LHCN-M2 (cell line): ENCODE measurements at regions not wholly inside any gene's neighbourhood (a gene's known extent, or its start where the extent isn't known, plus 50 kb on each side); places are given as distances from the start of the nearest gene placed in this dataset.
"Not testable (repeated sequence)": the region's sequence is repeated elsewhere in the genome, so short reads cannot be mapped to it uniquely, and the experiment has no call there.

ENCODE experiments used
- DNase-seq: peaks from one replicate; pipeline ENCODE4 v3.0.0-alpha.2; 2012; ENCODE audit warnings: low read depth

- no peak for DNase-seq
Observed at GRCh38 chr5:124796495-124796894, 50.1 kb upstream of the ZNF608 start.

- no peak for DNase-seq
Observed at GRCh38 chr5:124797665-124798087, 51.2 kb upstream of the ZNF608 start.

GRCh38 chr5:124798890-124799289 lies 52.5 kb upstream of the ZNF608 start:
- no peak for DNase-seq

GRCh38 chr5:124801551-124801950 lies 55.1 kb upstream of the ZNF608 start:
- no peak for DNase-seq

GRCh38 chr5:124803617-124804323 lies 57.3 kb upstream of the ZNF608 start:
- DNase-seq: no peak

- DNase-seq: no peak
Observed at GRCh38 chr5:124806026-124806372, 59.6 kb upstream of the ZNF608 start.

GRCh38 chr5:124806373-124807077 lies 60.1 kb upstream of the ZNF608 start:
- DNase-seq: peak; percentile 45

- DNase-seq: no peak
Observed at GRCh38 chr5:124808842-124809268, 62.4 kb upstream of the ZNF608 start.

- no peak for DNase-seq
Observed at GRCh38 chr5:124810396-124811006, 64.1 kb upstream of the ZNF608 start.

GRCh38 chr5:124812771-124813358 lies 66.4 kb upstream of the ZNF608 start:
- no peak for DNase-seq

GRCh38 chr5:124816381-124816780 lies 69.9 kb upstream of the ZNF608 start:
- DNase-seq: no peak

GRCh38 chr5:124819201-124819600 lies 72.8 kb upstream of the ZNF608 start:
- peak; percentile 29 for DNase-seq

- DNase-seq: no peak
Observed at GRCh38 chr5:124822647-124823046, 76.2 kb upstream of the ZNF608 start.

- no peak for DNase-seq
Observed at GRCh38 chr5:124823380-124823779, 76.9 kb upstream of the ZNF608 start.

GRCh38 chr5:124824637-124825158 lies 78.3 kb upstream of the ZNF608 start:
- peak; percentile 91 for DNase-seq

GRCh38 chr5:124825250-124825982 lies 79.0 kb upstream of the ZNF608 start:
- no peak for DNase-seq

- DNase-seq: no peak
Observed at GRCh38 chr5:124825983-124826337, 79.5 kb upstream of the ZNF608 start.

- no peak for DNase-seq
Observed at GRCh38 chr5:124828731-124829234, 82.3 kb upstream of the ZNF608 start.

- no peak for DNase-seq
Observed at GRCh38 chr5:124831687-124832240, 85.3 kb upstream of the ZNF608 start.

GRCh38 chr5:124832510-124832909 lies 86.1 kb upstream of the ZNF608 start:
- DNase-seq: no peak

GRCh38 chr5:124836314-124836713 lies 89.9 kb upstream of the ZNF608 start:
- DNase-seq: not testable (repeated sequence)
